ENCODE measurements at regions not wholly inside any gene's neighbourhood (a gene's known extent, or its start where the extent isn't known, plus 50 kb on each side); places are given as distances from the start of the nearest gene placed in this dataset.

GRCh38 chr1:232891656-232892317 is 58.6 kb upstream of the NTPCR start:
- peak; percentile 81 for DNase-seq (ENCODE audit: low read depth)

DNA sequence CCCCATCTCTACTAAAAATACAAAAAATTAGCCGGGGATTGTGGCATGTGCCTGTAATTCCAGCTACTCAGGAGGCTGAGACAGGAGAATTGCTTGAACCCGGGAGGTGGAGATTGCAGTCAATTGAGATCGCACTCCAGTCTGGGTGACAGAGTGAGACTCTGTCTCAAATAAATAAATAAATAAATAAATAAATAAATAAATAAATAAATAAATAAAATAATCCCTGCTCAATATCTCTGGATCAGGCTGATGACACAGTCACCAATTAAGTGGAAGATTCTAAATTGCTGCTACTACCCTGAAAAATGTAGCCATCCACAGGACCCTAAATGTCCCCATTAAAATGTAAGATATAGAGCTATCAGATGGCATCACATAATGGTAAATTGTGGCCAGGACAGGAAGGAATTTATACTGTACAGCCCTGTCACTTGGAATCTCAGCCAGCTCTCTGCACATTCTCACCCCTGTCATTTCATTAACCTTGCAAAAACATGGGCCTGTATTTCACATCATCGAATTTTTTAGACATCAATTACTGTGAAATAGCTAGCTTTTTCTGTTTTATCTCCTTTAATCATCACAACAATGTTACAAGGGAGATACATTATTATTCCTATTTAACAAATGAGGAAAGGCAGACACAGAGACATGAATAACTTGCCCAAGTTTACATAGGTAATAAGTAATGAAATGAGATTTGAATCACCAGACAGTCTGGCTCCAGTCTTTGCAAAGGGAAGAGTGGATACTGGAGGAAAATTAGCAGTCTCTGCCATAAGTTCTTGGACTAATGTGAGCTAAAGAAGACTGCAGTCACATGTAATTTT is 56.7 kb upstream of the NTPCR start:
- no peak for DNase-seq (ENCODE audit: low read depth)

DNA sequence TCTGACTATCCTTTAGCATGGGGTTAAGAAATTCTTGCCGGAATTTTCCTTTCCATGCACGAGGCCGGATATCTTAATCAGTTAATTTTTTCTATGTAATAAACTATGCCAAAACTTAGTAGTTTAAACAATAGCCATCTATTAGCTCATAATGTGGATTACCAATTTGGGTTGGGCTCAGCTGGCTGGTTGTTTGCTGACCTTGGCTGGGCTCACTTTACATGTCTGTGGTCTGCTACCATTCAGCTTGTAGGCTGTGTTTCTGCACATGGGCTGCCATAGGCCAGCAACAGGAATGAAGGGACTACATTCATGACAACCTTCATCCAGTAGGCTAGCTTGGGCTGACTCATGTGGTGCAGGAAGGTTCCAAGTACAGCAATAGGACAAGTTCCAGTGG is 56.0 kb upstream of the NTPCR start:
- DNase-seq (ENCODE audit: low read depth): no peak

DNA sequence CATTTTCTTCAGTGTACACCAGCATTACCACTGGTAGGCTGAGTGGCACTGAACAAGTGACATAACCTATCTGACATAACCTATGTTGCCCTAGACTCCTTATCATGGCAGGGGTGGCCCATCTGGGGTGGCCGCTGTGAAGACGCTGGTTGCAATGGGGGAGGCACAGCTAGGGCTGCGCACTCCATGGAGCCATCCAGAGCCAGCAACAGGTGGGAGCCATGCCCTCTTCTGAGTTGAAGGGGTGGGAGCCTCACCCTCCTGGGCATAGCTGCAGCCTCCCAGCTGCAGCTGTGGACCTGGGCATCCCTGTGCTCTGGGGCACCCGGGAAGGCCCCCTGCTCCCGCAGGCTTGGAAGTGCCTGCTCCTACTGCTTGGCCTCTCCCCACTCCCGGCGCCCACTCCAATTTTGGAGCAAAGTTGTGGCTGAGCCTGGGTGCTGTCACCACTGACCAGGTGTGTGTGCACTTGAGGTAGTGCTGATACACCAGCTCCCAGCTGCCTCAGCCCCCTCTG is 52.4 kb upstream of the NTPCR start:
- DNase-seq (ENCODE audit: low read depth): no peak

DNA sequence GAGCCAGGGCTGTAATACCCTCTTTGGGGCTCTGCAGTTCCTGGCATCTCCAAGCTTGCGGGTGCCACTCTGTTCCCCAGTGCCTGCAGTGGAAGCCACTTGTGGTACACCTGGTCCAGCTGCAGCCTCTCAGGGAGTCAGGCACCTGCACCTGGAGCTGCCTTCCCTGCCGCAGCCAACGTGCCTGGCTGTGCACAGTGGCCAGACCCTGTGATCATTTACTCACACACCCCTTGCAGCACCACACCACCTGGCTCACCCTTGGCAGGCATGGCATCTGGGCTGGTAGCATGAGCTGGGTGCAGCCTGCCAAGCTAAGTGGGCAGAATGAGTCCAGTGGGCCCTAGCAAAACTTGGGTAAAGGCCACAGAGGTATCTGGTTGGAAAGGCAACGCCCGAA is 51.1 kb upstream of the NTPCR start:
- no peak for DNase-seq (ENCODE audit: low read depth)

- no peak for DNase-seq (ENCODE audit: low read depth)
Measured at GRCh38 chr1:232899839-232900238, 50.6 kb upstream of the NTPCR start.
